Uterus (tissue), 3 donors: ENCODE measurements at regions not wholly inside any gene's neighbourhood (a gene's known extent, or its start where the extent isn't known, plus 50 kb on each side); places are given as distances from the start of the nearest gene placed in this dataset.

ENCODE experiments used
- DNase-seq, 2 donors: peaks; one replicate each; pipeline ENCODE4 v3.0.0-alpha.2; 2019 to 2020
- H3K27ac ChIP-seq, 2 donors: fragments of 200-600 bp; sonication (generic); 1 replicate in 1 of 2; 2 replicates in 1 of 2; pipeline ENCODE4 v1.5.1; 2016 to 2018
- H3K27me3 ChIP-seq, 2 donors: fragments of 200-600 bp; sonication (generic); one replicate each; pipeline ENCODE4 v1.5.1; 2018 to 2019; ENCODE audit warnings: control low read depth in 1 of 2
- H3K36me3 ChIP-seq, 2 donors: fragments of 200-600 bp; sonication (generic); one replicate each; pipeline ENCODE4 v1.5.1; 2019; ENCODE audit warnings: control low read depth in 1 of 2
- H3K4me1 ChIP-seq, 2 donors: fragments of 200-600 bp; sonication (generic); one replicate each; pipeline ENCODE4 v1.5.1; 2018 to 2019; ENCODE audit warnings: control low read depth in 1 of 2
- H3K4me3 ChIP-seq, 2 donors: fragments of 200-600 bp; sonication (generic); 1 replicate in 1 of 2; 2 replicates in 1 of 2; pipeline ENCODE4 v1.5.1; 2018 to 2019; ENCODE audit warnings: mild to moderate bottlenecking in 1 of 2
- H3K9me3 ChIP-seq, 2 donors: fragments of 200-600 bp; sonication (generic); one replicate each; pipeline ENCODE4 v1.5.1; 2019; ENCODE audit warnings: control low read depth in 1 of 2
- POLR2A ChIP-seq, 2 donors: fragments of 450-650 bp; IDR thresholded peaks; one replicate each; pipeline ENCODE4 v1.6.1; 2016; ENCODE audit warnings: antibody characterized with exemption in 2 of 2, mild to moderate bottlenecking in 1 of 2, moderate library complexity in 1 of 2
- intact Hi-C: fragments of 100-400 bp; cut with DNase I; formaldehyde crosslinking; loops from one replicate; pipeline ENCODE4 v1.15.1; 2023; ENCODE audit warnings: low total_unique reads
- TF ChIP-seq, protein P1 (sequence below), 4 experiments: fragments of 200-600 bp in 2 of 4; fragments of 450-650 bp in 2 of 4; sonication (generic) in 2 of 4; IDR thresholded peaks; one replicate each; pipeline ENCODE4 v1.5.1; 2016 to 2019; ENCODE audit warnings: antibody characterized with exemption in 4 of 4, mild to moderate bottlenecking in 2 of 4, moderate library complexity in 1 of 4
- donor health status: DM: yes; HTN: yes; CAD: no.

DNA sequence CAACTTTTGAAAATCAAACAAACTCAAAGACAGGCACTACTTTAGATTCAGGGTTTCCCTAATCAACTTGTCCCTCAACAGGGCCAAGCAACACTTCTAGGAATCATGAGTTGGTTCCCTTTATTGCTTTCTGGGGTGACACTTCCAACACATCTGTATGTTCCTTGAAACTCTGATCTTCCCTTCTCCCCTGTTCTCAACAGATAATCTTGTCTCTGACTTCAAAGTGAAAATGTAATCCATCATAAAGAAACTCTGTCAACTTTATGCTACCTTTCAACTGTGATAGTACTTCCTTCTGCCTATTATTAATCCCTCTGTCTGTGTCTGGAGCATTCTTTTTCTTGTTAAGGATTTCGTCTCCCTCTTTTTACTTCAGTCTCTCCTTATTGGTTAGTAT lies 250.1 kb upstream of the MEF2C start:
- Histone ChIP-seq H3K27me3 (no peaks in the 10 kb centered on the region), H3K9me3 (no peaks in the 10 kb centered on the region), H3K27ac (no peak overlapping the region), H3K36me3 (no peaks in the 10 kb centered on the region), H3K4me1 (no peaks in the 10 kb centered on the region), H3K4me3 (no peak overlapping the region)
- intact Hi-C loops, result no loop called here
- DNase-seq, result no peak
- TF ChIP-seq, protein P1, sequence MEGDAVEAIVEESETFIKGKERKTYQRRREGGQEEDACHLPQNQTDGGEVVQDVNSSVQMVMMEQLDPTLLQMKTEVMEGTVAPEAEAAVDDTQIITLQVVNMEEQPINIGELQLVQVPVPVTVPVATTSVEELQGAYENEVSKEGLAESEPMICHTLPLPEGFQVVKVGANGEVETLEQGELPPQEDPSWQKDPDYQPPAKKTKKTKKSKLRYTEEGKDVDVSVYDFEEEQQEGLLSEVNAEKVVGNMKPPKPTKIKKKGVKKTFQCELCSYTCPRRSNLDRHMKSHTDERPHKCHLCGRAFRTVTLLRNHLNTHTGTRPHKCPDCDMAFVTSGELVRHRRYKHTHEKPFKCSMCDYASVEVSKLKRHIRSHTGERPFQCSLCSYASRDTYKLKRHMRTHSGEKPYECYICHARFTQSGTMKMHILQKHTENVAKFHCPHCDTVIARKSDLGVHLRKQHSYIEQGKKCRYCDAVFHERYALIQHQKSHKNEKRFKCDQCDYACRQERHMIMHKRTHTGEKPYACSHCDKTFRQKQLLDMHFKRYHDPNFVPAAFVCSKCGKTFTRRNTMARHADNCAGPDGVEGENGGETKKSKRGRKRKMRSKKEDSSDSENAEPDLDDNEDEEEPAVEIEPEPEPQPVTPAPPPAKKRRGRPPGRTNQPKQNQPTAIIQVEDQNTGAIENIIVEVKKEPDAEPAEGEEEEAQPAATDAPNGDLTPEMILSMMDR (IDR thresholded peaks at IDR 0.05), result no peak
- no peak for TF ChIP-seq POLR2A (IDR thresholded peaks at IDR 0.05)

DNA sequence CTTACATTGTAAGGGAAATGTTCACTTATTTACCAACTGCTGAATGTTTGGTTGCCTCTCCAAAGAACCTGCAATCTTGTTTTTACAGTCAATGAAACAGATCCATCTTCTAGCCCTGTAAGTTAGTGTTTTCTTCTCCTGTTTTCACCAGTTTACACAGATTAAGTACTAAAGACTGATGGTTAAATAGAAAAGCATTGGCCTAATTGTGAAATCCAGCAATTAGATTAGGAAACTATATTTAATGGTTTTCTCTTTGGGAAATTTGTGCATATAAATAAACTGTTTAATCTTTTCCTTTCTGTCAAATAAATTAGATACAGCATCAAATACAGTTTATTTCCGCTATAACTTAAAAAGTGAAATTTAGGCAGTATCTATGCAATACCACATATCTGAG lies 247.9 kb upstream of the MEF2C start:
- no peaks in the 10 kb centered on the region for H3K36me3 ChIP-seq
- no peak for DNase-seq
- no peaks in the 10 kb centered on the region for H3K4me1 ChIP-seq
- intact Hi-C loops, result no loop called here
- no peak overlapping the region for H3K4me3 ChIP-seq
- TF ChIP-seq, protein P1 (IDR thresholded peaks at IDR 0.05), result no peak
- TF ChIP-seq POLR2A (IDR thresholded peaks at IDR 0.05), result no peak
- H3K9me3 ChIP-seq, result no peaks in the 10 kb centered on the region
- no peaks in the 10 kb centered on the region for H3K27me3 ChIP-seq
- H3K27ac ChIP-seq, result no peak overlapping the region

DNA sequence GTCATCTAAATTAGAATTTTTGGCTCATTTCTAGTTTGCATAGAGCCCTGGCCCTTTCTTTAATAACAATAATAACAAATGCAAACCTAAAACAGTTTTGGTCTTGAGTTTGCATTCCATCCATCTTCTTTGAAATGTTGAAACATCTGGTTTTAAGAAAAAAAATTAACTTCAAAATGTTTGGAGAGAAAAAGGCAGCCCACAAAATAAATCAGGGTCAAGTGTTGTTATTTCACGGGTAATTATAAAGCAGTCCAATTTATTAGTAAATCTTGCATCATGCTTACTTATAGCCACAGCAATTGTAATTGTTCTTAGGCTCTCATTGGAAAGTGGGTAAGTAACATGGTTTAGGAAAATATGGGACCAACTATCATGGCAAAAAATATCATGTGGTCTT lies 247.0 kb upstream of the MEF2C start:
- Histone ChIP-seq H3K9me3 (no peaks in the 10 kb centered on the region), H3K36me3 (no peaks in the 10 kb centered on the region), H3K4me3 (no peak overlapping the region), H3K27ac (no peak overlapping the region), H3K27me3 (no peaks in the 10 kb centered on the region), H3K4me1 (no peaks in the 10 kb centered on the region)
- TF ChIP-seq, protein P1 (IDR thresholded peaks at IDR 0.05), result no peak
- TF ChIP-seq POLR2A (IDR thresholded peaks at IDR 0.05), result no peak
- no peak for DNase-seq
- intact Hi-C loops, result no loop called here

DNA sequence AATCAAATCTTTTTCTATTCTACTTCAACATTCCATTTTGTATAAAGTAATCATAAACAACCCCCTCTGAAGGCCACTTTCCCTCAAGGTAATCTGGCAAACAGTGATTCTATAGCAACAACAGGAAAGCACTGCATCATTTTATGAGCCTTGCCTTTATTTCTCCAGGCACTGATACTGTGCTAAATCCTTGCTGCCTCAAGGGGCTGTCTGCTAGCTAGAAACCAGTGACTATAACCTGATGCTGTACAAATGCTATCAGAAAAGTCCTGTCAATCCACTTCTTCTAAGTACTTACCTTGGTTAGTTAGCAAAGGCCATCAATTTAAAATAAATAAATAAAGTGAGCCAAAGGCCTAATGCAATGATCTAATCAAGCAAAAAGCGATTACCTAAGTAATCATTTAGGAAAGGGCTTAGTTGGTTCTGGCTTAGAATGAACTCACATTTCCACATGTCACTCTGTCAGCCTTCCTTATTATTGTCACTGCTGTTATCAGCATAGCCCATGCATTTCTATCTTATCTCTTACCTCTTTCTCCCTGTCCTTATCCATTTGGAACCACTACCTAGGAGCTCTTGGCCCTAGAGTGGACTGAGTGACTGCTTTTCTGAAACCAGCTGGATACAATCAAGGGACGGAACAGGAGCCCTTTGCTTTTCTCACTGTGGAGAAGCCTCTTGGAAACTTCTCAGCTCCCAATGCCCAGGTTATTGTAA lies 246.1 kb upstream of the MEF2C start:
- H3K4me1 ChIP-seq, result no peaks in the 10 kb centered on the region
- TF ChIP-seq, protein P1 (IDR thresholded peaks at IDR 0.05), result no peak
- TF ChIP-seq POLR2A (IDR thresholded peaks at IDR 0.05), result no peak
- no peaks in the 10 kb centered on the region for H3K36me3 ChIP-seq
- no peaks in the 10 kb centered on the region for H3K9me3 ChIP-seq
- no peak for DNase-seq
- no peak overlapping the region for H3K27ac ChIP-seq
- H3K4me3 ChIP-seq, result no peak overlapping the region
- intact Hi-C loops, result no loop called here
- no peaks in the 10 kb centered on the region for H3K27me3 ChIP-seq

DNA sequence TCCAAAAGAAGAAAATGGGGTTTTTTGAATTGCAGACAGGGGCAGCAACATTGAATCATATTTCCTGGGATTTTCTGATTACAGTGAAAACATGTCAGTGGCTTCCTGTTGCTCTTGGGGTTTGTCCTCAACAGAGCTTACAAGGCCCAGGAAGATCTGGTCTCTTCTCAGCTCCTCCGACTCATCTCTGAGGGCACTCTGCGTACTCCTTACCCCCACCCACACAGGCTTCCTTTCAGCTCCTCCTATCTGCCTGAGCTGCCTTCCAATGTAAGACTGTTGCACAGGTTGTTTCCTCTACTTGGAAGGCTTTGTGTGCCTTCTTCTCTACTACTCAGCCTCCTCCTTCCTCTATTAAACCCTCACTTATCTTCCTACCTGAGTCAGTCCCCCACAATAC lies 245.1 kb upstream of the MEF2C start:
- H3K27ac ChIP-seq, result no peak overlapping the region
- H3K27me3 ChIP-seq, result no peaks in the 10 kb centered on the region
- intact Hi-C loops, result no loop called here
- H3K4me3 ChIP-seq, result no peak overlapping the region
- H3K36me3 ChIP-seq, result no peaks in the 10 kb centered on the region
- TF ChIP-seq, protein P1 (IDR thresholded peaks at IDR 0.05), result no peak
- TF ChIP-seq POLR2A (IDR thresholded peaks at IDR 0.05), result no peak
- H3K4me1 ChIP-seq, result no peaks in the 10 kb centered on the region
- DNase-seq, result no peak
- H3K9me3 ChIP-seq, result no peaks in the 10 kb centered on the region
